Endothelial cell of umbilical vein (primary cell): ENCODE measurements at regions not wholly inside any gene's neighbourhood (a gene's known extent, or its start where the extent isn't known, plus 50 kb on each side); places are given as distances from the start of the nearest gene placed in this dataset.

ENCODE experiments used
- BruUV-seq: library from RNA; stranded (reverse); fragments of 400-500 nt; replicated peaks from 2 replicates; lab custom pipeline; 2021; lab: Mats Ljungman, UMichigan
- CTCF ChIA-PET: fragments of 300-600, 350-600 bp; sonication (Branson Sonifier 250); formaldehyde crosslinking; loops from one replicate; lab custom pipeline; 2021; ENCODE audit warnings: antibody characterized with exemption, inconsistent platforms; lab: Charles Lee
- POLR2A ChIA-PET: fragments of 300-600, 350-600 bp; sonication (Branson Sonifier 250); formaldehyde crosslinking; loops from one replicate; lab custom pipeline; 2021; ENCODE audit warnings: antibody characterized with exemption, inconsistent platforms; lab: Charles Lee
- DNase-seq: peaks from one replicate; pipeline ENCODE4 v3.0.0-alpha.2; 2011; ENCODE audit warnings: low read depth, low spot score
- FAIRE-seq: peaks from 2 replicates; lab custom pipeline; 2011; peaks lifted over from hg19 to GRCh38; lab: Jason Lieb, UNC
- H2AFZ ChIP-seq: 2 replicates; pipeline ENCODE4 v1.6.0; 2012; ENCODE audit warnings: low read depth, low read length, control low read depth, inconsistent platforms
- H3K27ac ChIP-seq: 2 replicates; pipeline ENCODE4 v1.5.1; 2011; ENCODE audit warnings: low read depth, mild to moderate bottlenecking, control low read depth, low read length, moderate library complexity; ENCODE audit not compliant: insufficient read depth
- H3K27me3 ChIP-seq, 2 experiments: 2 replicates each; pipeline versions ENCODE4 v1.6.0 to v1.6.1; 2011; ENCODE audit warnings: low read length in 2 of 2, mixed read lengths in 1 of 2; ENCODE audit not compliant: control insufficient read depth in 2 of 2, insufficient read depth in 2 of 2
- H3K36me3 ChIP-seq, 2 experiments: 2 replicates in 1 of 2; 3 replicates in 1 of 2; pipeline ENCODE4 v1.5.1; 2011; ENCODE audit warnings: low read length in 2 of 2, mild to moderate bottlenecking in 1 of 2, moderate library complexity in 1 of 2; ENCODE audit not compliant: control insufficient read depth in 2 of 2, insufficient read depth in 2 of 2; ENCODE audit errors: extremely low read depth in 1 of 2
- H3K4me1 ChIP-seq: 3 replicates; pipeline ENCODE4 v1.5.1; 2011; ENCODE audit warnings: mild to moderate bottlenecking, low read length; ENCODE audit not compliant: control insufficient read depth, insufficient read depth; ENCODE audit errors: extremely low read depth
- H3K4me2 ChIP-seq: 2 replicates; pipeline ENCODE4 v1.6.1; 2011; ENCODE audit warnings: low read length, control low read depth, mixed read lengths; ENCODE audit not compliant: insufficient read depth
- H3K4me3 ChIP-seq, 3 experiments: fragments of 200-600 bp in 1 of 3; sonication (generic), shearing (Covaris generic) in 1 of 3; replicated peaks in 1 of 3; 2 replicates each; pipeline ENCODE4 v1.5.1; 2011 to 2016; ENCODE audit warnings: control low read depth in 3 of 3, low read length in 3 of 3, mild to moderate bottlenecking in 2 of 3, inconsistent platforms in 1 of 3, low read depth in 1 of 3, moderate library complexity in 1 of 3; ENCODE audit not compliant: insufficient read depth in 1 of 3
- H3K79me2 ChIP-seq: 2 replicates; pipeline ENCODE4 v1.6.0; 2012; ENCODE audit warnings: low read length, inconsistent platforms; ENCODE audit not compliant: control insufficient read depth, insufficient read depth
- H3K9ac ChIP-seq: replicated peaks from 2 replicates; pipeline ENCODE3; 2011; ENCODE audit warnings: low read length, control low read depth; ENCODE audit not compliant: insufficient read depth; ENCODE audit errors: extremely low read depth
- H3K9me1 ChIP-seq: replicated peaks from 3 replicates; pipeline ENCODE4 v1.6.0; 2011; ENCODE audit warnings: mild to moderate bottlenecking, low read length; ENCODE audit not compliant: control insufficient read depth, insufficient read depth; ENCODE audit errors: extremely low read depth
- H3K9me3 ChIP-seq: replicated peaks from 2 replicates; pipeline ENCODE4 v1.5.1; 2012; ENCODE audit warnings: low read length, inconsistent platforms; ENCODE audit not compliant: control insufficient read depth, insufficient read depth
- H4K20me1 ChIP-seq: replicated peaks from 2 replicates; pipeline ENCODE3; 2011; ENCODE audit warnings: mild to moderate bottlenecking, low read length; ENCODE audit not compliant: control insufficient read depth, insufficient read depth; ENCODE audit errors: extremely low read depth
- EZH2 ChIP-seq: IDR thresholded peaks from 2 replicates; pipeline ENCODE4 v1.6.1; 2012; ENCODE audit warnings: borderline replicate concordance, low read depth, mild to moderate bottlenecking, moderate library complexity, low read length, inconsistent platforms; ENCODE audit not compliant: severe bottlenecking
- FOS ChIP-seq: IDR thresholded peaks from 2 replicates; pipeline ENCODE4 v1.6.1; 2011; ENCODE audit warnings: mild to moderate bottlenecking, low read length, moderate library complexity, borderline replicate concordance; ENCODE audit not compliant: insufficient read depth
- GATA2 ChIP-seq: IDR thresholded peaks from 2 replicates; pipeline ENCODE4 v1.7.0; 2011; ENCODE audit warnings: low read depth, mild to moderate bottlenecking, moderate library complexity, mixed read lengths, low read length; ENCODE audit not compliant: insufficient read length, insufficient read depth
- JUN ChIP-seq: IDR thresholded peaks from 2 replicates; pipeline ENCODE4 v1.6.1; 2011; ENCODE audit warnings: borderline replicate concordance, low read depth; ENCODE audit not compliant: insufficient read length, insufficient read depth
- MYC ChIP-seq: IDR thresholded peaks from one replicate; pipeline ENCODE4 v1.6.1; 2011; ENCODE audit warnings: mild to moderate bottlenecking, low read depth, low read length
- POLR2A ChIP-seq: IDR thresholded peaks from 2 replicates; pipeline ENCODE4 v1.6.1; 2012; ENCODE audit warnings: low read depth, mild to moderate bottlenecking, control low read depth, low read length
- POLR2AphosphoS5 ChIP-seq: IDR thresholded peaks from 2 replicates; pipeline ENCODE4 v1.6.1; 2012; ENCODE audit warnings: low read depth, mild to moderate bottlenecking, control low read depth, low read length, moderate library complexity; ENCODE audit not compliant: insufficient read depth
- dilution Hi-C: fragments of 300-500 bp; cut with MboI; formaldehyde crosslinking; loops from one replicate; pipeline ENCODE4 v1.15.0; 2019; ENCODE audit warnings: low sequenced_read_pairs; ENCODE audit not compliant: extremely low pct_ligation_motif_present
- intact Hi-C: fragments of 100-400 bp; cut with micrococcal nuclease; formaldehyde crosslinking; loops from one replicate; pipeline ENCODE4 v1.10.0; 2022
- TF ChIP-seq, protein P1 (sequence below): IDR thresholded peaks from 2 replicates; pipeline ENCODE4 v1.6.1; 2011; ENCODE audit not compliant: insufficient read depth, insufficient read length
- TF ChIP-seq, protein P2 (sequence below), 2 donors: IDR thresholded peaks; 1 replicate in 1 of 2; 2 replicates in 1 of 2; pipeline ENCODE4 v1.5.1; 2011; ENCODE audit warnings: low read length in 2 of 2, mild to moderate bottlenecking in 2 of 2, moderate library complexity in 2 of 2, control low read depth in 1 of 2, inconsistent platforms in 1 of 2, low read depth in 1 of 2; ENCODE audit not compliant: insufficient read depth in 1 of 2; ENCODE audit errors: extremely low read depth in 1 of 2

DNA sequence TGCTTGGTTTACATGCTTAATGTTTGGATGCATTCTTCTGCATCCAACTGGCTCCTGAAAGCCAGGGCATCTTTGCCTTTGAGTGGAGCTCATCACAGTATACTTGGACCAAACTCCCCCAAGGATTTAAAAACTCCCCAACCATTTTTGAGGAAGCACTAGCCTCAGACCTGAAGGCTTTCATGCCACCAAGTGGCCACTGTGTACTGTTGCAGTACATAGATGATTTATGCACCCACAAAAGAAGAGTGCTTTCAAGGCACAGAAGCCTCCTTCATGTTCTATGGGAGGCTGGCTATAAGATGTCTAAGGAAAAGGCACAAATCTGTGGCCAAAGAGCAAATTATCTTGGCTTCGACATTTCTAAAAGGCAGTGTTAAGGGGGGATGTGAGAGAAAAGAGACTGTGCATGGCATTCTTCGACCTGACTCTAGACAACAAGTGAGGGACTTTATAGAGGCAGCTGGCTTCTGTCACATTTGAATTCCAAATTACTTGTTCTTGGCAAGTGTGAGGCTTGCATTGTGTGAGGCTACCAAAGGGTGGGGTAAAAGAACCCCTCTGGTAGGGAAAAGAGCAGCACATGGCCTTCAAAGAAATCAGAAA lies 224.2 kb upstream of the HSFY2 start:
- Histone ChIP-seq H2AFZ (no peak overlapping the region), H3K27me3 (no peaks in the 10 kb centered on the region), H3K9ac (no peak overlapping the region), H3K4me3 (no peak overlapping the region), H3K9me1 (no peaks in the 10 kb centered on the region), H4K20me1 (no peaks in the 10 kb centered on the region), H3K36me3 (no peaks in the 10 kb centered on the region), H3K4me2 (no peak overlapping the region), H3K79me2 (no peaks in the 10 kb centered on the region), H3K27ac (no peak overlapping the region), H3K4me1 (no peaks in the 10 kb centered on the region), H3K9me3 (no peaks in the 10 kb centered on the region)
- POLR2A ChIA-PET: no interaction called here
- FAIRE-seq (peak; percentile 67), DNase-seq (no peak)
- no TSS peak for BruUV-seq
- dilution Hi-C loops (no loop called here), intact Hi-C loops (no loop called here)
- TF ChIP-seq, protein P1, sequence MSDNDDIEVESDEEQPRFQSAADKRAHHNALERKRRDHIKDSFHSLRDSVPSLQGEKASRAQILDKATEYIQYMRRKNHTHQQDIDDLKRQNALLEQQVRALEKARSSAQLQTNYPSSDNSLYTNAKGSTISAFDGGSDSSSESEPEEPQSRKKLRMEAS: no peak
- TF ChIP-seq POLR2AphosphoS5 (no peak), EZH2 (no peak), JUN (no peak), POLR2A (no peak), FOS (no peak), GATA2 (no peak), MYC (no peak)
- TF ChIP-seq, protein P2, sequence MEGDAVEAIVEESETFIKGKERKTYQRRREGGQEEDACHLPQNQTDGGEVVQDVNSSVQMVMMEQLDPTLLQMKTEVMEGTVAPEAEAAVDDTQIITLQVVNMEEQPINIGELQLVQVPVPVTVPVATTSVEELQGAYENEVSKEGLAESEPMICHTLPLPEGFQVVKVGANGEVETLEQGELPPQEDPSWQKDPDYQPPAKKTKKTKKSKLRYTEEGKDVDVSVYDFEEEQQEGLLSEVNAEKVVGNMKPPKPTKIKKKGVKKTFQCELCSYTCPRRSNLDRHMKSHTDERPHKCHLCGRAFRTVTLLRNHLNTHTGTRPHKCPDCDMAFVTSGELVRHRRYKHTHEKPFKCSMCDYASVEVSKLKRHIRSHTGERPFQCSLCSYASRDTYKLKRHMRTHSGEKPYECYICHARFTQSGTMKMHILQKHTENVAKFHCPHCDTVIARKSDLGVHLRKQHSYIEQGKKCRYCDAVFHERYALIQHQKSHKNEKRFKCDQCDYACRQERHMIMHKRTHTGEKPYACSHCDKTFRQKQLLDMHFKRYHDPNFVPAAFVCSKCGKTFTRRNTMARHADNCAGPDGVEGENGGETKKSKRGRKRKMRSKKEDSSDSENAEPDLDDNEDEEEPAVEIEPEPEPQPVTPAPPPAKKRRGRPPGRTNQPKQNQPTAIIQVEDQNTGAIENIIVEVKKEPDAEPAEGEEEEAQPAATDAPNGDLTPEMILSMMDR (IDR thresholded peaks at IDR 0.05; ENCODE audit: extremely low read depth in 1 of 2, insufficient read depth in 1 of 2, low read depth in 1 of 2, low read length in 2 of 2): no peak
- CTCF ChIA-PET: no interaction called here
